ENCODE measurements at regions not wholly inside any gene's neighbourhood (a gene's known extent, or its start where the extent isn't known, plus 50 kb on each side); places are given as distances from the start of the nearest gene placed in this dataset.
A peak's percentile ranks its signal among the peaks of the same experiment; 100 is the strongest.

- Histone ChIP-seq H3K27me3 (ENCODE audit: control insufficient read depth, insufficient read depth, low read length) (no peaks in the 10 kb centered on the region), H3K4me3 (ENCODE audit: low read depth, low read length) (no peak overlapping the region), H3K36me3 (ENCODE audit: control insufficient read depth, insufficient read depth, low read length) (no peaks in the 10 kb centered on the region)
- TF ChIP-seq CTCF (IDR thresholded peaks at IDR 0.05; ENCODE audit: insufficient read depth, low read length, severe bottlenecking): no peak
- no peak for FAIRE-seq
- peak; percentile 65 for DNase-seq (ENCODE audit: low read depth)
Observed at GRCh38 chr5:173778784-173779304, 109.3 kb upstream of the CPEB4 start.

GRCh38 chr5:173780235-173781234, 107.6 kb upstream of the CPEB4 start:
- Histone ChIP-seq H3K4me3 (ENCODE audit: low read depth, low read length) (no peak overlapping the region), H3K36me3 (ENCODE audit: control insufficient read depth, insufficient read depth, low read length) (no peaks in the 10 kb centered on the region), H3K27me3 (ENCODE audit: control insufficient read depth, insufficient read depth, low read length) (no peaks in the 10 kb centered on the region)
- FAIRE-seq (no peak), DNase-seq (ENCODE audit: low read depth) (no peak)
- TF ChIP-seq CTCF (IDR thresholded peaks at IDR 0.05; ENCODE audit: insufficient read depth, low read length, severe bottlenecking): no peak

- no peak overlapping the region for H3K4me3 ChIP-seq (ENCODE audit: low read depth, low read length)
- no peaks in the 10 kb centered on the region for H3K36me3 ChIP-seq (ENCODE audit: control insufficient read depth, insufficient read depth, low read length)
- DNase-seq (ENCODE audit: low read depth): no peak
- H3K27me3 ChIP-seq (ENCODE audit: control insufficient read depth, insufficient read depth, low read length): no peaks in the 10 kb centered on the region
- no peak for FAIRE-seq
- no peak for TF ChIP-seq CTCF (IDR thresholded peaks at IDR 0.05; ENCODE audit: insufficient read depth, low read length, severe bottlenecking)
Observed at GRCh38 chr5:173781432-173781815, 106.7 kb upstream of the CPEB4 start.

GRCh38 chr5:173781816-173782670, 106.1 kb upstream of the CPEB4 start:
- Histone ChIP-seq H3K4me3 (ENCODE audit: low read depth, low read length) (no peak overlapping the region), H3K36me3 (ENCODE audit: control insufficient read depth, insufficient read depth, low read length) (no peaks in the 10 kb centered on the region), H3K27me3 (ENCODE audit: control insufficient read depth, insufficient read depth, low read length) (no peaks in the 10 kb centered on the region)
- FAIRE-seq: no peak
- peak; percentile 82 for DNase-seq (ENCODE audit: low read depth)
- no peak for TF ChIP-seq CTCF (IDR thresholded peaks at IDR 0.05; ENCODE audit: insufficient read depth, low read length, severe bottlenecking)

- no peaks in the 10 kb centered on the region for H3K27me3 ChIP-seq (ENCODE audit: control insufficient read depth, insufficient read depth, low read length)
- no peak for FAIRE-seq
- no peaks in the 10 kb centered on the region for H3K36me3 ChIP-seq (ENCODE audit: control insufficient read depth, insufficient read depth, low read length)
- H3K4me3 ChIP-seq (ENCODE audit: low read depth, low read length): no peak overlapping the region
- TF ChIP-seq CTCF (IDR thresholded peaks at IDR 0.05; ENCODE audit: insufficient read depth, low read length, severe bottlenecking): no peak
- no peak for DNase-seq (ENCODE audit: low read depth)
Observed at GRCh38 chr5:173782671-173783101, 105.5 kb upstream of the CPEB4 start.
